NCI-H510A treated with DMSO at 0.1 percent for 48 hours (cell line): ENCODE measurements at regions not wholly inside any gene's neighbourhood (a gene's known extent, or its start where the extent isn't known, plus 50 kb on each side); places are given as distances from the start of the nearest gene placed in this dataset.
"Not testable (repeated sequence)": the region's sequence is repeated elsewhere in the genome, so short reads cannot be mapped to it uniquely, and the experiment has no call there.

Experiments
- DNase-seq: peaks from one replicate; lab custom pipeline; 2025; lab: John Stamatoyannopoulos, UW

DNA sequence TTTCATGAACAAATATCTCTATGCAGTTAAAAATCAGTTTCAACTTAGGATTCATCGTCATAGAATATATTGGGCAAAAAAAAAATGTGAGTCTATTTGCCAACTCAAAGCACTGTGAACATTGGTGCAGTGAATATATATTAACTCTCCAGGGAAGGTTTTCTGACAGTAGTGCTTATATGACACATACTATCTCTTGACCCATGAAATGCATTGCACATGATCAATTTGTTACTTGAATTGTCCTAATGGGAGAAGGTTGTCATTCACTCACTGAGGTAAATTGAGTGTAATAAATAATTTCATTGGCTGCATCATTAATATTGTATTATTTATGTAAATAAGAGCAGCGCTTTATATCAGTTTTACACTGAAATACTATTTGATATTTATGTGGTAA is 2458.5 kb downstream of the ARAP2 start:
- no peak for DNase-seq

DNA sequence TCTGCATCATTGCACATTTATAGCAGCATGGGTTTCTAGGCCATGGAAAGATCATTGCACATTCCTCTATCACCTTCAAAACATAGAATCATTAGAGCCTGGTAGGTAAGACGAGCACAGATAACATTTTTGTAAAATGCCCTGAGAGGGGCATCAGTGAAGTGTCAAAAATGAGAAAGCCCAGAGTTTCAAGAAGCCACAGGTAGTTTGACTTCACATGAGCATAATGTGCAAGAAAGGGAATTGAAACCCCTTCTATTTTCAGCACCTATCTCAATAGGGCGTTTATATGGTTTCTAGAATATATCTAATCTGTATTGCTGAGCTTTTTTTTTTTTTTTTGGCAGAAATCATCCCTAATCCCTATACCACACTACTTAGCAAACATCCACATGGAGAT is 2441.7 kb downstream of the ARAP2 start:
- no peak for DNase-seq

DNA sequence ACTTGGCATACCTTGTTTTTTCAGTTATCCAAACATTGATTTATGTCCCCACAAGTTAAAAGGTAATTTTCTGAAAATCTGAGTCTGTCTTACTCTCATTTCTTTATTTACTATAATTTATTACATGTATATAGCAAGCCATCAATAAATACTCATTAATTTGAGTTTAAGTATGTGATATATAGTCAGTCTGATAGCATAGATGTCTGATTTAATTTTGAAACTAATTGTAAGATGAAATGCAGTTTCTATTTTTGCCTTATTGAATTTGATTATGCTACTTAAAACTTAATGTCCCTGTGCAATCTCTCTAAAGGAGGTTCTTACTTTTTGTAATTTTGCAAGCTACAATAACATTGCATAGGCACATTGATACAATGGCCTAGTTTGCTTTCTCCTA is 2418.6 kb downstream of the ARAP2 start:
- DNase-seq, result no peak

DNA sequence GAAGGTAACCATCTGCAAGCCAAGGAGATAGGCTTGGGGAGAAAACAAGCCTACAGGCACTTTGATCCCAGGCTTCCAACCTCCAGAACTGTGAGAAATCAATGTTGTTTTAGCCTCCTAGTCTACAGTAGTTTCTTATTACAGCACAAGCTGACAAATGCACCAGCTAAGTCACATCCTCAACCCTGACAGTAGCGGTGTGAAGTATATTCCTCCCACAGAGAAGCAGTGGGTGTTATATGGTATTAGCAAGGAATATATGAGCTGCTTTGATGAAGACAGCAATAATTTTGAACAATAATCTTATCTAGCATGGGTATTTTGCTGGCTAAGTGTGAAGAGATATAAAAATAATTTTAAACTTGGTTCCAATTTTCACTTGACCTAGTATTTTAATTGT is 2415.0 kb downstream of the ARAP2 start:
- not testable (repeated sequence) for DNase-seq

DNA sequence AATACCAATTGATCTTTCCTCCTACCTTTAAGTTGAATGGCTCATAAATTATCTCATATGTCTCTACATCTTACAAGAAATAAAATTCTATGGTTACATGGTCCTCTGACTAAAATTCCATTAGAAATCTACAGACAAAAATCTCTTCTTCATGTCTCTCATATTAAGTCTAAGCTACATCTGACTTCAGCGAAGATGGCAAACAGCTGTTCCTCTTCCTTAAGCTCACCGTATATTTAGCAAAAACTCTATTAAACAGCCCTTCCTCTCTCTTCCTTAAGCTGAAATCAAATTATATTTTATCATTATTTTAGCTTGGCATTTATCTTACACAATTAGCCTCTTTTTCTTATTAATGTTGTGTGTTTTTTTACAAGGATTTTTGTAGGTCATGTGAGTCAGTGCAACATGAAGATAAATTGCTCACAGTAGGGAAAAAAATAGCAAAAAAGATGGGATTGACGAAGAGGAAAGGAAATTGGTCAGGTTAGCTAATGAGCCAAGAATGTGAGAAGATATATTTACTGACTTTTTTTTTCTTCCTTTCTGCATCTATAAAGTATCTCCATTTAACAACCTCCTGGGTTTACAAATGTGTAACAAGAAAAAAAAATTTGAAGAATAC is 2412.8 kb downstream of the ARAP2 start:
- DNase-seq, result no peak

DNA sequence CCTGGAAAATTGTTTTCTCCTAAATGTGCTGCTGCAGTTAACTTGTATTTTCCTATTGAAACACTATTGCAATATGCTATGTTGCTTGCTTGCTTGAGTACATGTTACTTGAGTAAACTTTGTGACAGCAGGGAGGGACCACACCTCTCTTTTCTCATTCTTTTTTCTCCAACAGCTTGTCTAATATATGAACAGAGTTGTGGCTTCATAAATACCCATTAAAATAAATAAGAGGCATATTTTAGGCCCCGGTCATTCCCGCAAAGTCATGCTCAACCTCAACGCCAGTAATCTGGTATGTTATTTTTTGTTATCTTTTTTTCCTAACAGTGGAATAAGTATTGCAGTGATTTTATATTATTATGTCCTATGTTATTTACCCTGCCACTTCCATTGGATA is 2408.6 kb downstream of the ARAP2 start:
- not testable (repeated sequence) for DNase-seq

DNA sequence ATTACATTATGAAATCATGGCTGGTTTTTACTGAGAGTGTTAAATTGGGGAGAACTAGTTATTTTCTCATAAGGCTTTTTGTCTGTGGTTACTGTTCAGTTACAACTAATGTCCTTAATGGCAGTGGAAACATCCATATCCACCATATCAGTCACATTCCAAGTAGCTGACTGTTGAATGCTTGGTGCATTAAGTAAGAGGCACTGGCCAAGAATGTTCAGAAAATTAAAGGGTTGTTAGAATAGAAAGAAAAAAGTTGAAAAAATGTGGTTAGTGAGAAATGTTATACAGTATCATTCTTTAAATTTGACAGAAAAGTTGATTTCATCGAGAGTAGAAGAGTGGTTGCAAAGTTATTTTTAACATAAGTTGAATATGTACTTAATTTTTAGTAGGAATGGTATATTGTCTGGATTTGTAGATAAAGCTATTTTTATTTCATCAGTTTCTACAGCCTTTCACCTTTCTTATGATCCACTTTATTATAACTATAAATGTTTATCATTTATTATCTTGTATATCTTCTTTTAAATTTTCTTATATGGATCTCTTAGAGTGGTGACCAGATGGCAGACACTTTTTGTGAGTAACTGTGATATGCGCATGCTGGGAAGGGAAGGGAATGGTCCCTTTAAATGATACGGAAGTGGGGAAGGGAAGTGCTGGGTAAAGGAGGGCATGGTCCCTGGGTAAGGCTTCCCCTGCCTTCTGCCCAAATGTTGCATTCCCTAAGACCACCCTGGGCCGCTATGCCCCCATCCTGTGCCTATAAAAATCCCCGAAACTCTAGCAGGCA is 2407.1 kb downstream of the ARAP2 start:
- DNase-seq, result no peak

DNA sequence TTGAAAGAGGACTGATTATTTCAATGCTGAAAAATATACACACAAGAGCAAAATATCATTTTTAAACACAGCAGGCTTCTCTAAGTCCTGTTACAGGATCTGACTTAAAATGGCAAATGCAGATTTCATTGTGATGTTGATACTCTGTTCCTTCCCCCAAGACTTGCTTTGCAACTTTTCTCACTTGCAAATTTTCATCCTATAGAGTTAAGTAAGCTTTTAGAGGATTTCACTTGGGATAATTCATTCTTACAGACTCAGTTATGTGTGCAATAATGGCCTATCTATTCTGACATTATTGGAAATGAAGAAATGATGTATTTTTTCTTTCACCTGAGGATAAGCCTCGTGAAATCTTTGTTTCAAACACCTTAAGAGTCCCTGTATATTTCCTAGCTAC is 2403.2 kb downstream of the ARAP2 start:
- no peak for DNase-seq

DNA sequence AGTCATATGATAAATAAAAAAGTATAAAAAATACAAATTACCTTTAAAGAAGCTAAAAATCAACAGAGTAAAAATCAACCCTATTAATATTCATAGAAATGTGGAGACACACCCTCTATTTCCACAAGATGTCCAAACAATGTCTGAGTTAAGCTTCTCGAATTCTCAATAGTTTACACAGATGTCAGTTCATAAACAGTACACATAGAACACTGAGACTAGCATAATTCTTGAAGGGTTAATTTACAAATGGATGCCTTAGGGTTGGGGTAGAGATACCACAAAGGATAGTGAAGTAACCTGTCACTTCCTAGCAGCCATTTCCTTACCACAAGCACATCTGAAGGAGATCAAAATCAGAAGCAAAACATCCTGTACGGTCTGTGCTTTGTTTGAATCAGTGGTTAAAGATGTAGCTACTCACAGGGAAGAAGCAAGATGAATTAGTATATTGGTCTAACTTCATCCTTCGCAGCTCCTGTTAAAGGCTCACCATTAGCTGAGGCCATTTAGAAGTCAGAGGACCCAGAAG is 2393.9 kb downstream of the ARAP2 start:
- no peak for DNase-seq

DNA sequence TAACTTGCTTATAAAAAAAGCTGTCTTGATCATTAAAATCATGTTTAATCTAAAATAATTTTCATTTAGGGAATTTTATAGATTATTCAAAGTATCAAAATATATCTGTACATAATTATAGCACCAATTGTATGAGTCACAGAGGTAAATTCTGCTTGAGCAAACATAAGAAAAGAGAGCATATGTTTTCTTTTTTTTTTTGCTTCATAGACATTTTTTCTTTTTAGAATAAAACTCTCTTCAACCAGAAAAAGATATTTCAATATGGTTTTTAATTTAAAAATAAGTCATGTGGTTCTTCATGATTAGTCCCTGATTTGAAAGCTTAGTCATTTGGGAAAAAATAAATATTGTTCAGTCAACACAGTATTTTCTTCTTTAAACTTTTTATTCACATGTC is 2390.6 kb downstream of the ARAP2 start:
- not testable (repeated sequence) for DNase-seq

DNA sequence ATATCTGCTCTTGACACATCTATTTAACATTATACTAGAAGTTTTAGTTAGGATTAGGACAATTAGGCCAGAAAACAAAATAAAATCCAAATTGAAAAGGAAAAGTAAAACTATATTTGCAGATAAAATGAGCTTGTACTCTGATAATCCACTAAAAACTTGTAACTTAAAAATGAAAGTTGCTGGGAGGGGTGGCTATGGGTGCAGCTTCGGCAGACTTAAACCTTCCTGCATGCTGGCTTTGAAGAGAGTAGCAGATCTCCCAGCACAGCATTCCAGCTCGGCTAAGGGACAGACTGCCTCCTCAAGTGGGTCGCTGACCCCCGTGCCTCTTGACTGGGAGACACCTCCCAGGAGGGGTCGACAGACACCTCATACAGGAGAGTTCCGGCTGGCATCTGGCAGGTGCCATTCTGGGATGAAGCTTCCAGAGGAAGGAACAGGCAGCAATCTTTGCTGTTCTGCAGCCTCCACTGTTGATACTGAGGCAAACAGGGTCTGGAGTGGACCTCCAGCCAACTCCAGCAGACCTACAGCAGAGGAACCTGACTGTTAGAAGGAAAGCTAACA is 2379.9 kb downstream of the ARAP2 start:
- DNase-seq, result no peak

DNA sequence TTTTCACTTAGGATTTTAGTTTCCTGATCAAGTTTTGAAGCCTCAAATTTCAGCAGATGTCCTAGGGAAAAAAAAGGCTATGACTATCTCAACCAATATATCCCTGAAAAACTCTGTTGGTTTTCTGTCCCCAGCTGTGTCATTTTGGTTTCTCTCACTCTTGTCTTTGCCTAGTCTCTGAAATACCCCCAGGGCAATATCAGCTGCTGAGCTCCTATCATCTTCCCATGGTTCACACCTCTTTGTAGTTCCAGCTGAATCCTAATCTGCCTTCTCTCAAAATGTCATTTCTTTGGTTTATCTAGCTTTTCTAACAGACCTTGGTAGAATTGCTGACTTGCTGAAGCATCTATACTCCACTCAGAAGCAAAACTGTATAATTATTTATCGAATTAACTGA is 2370.5 kb downstream of the ARAP2 start:
- DNase-seq, result no peak

DNA sequence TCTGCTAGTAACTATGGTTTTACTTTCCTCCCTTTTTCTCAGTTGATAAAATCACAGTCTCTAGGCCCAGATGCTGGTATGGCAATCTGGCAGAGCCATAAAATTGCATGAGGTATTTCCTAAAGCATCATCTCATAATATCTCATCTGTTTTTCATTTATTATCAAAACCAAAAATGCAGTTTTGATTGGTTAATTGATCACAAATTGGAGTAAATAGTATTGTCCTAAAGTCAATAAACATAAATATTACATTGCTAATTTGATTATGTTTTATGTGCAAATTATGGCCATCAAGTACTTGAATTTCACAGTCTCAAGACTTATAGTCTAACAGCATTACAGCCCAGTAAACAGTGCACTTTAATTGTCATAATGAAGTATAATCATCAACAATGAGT is 2365.6 kb downstream of the ARAP2 start:
- no peak for DNase-seq

DNA sequence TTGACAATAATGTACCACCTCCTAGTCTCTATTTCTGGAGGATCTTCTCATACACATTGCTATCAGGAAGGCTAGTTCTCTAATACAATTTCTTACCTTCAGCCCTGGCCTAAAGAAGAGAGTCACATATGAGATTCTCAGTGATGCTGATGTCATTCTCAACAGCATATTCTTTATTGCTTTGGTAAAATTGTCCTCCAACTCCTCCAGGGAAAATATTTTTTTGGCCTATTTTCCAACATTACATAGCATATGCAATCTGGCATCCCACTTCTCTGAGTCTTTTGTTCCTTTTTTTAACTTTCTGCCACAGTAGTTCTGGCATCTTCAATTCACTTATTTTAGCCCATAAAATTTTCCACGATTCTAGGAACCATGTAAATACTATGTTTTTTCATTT is 2363.1 kb downstream of the ARAP2 start:
- DNase-seq, result no peak

DNA sequence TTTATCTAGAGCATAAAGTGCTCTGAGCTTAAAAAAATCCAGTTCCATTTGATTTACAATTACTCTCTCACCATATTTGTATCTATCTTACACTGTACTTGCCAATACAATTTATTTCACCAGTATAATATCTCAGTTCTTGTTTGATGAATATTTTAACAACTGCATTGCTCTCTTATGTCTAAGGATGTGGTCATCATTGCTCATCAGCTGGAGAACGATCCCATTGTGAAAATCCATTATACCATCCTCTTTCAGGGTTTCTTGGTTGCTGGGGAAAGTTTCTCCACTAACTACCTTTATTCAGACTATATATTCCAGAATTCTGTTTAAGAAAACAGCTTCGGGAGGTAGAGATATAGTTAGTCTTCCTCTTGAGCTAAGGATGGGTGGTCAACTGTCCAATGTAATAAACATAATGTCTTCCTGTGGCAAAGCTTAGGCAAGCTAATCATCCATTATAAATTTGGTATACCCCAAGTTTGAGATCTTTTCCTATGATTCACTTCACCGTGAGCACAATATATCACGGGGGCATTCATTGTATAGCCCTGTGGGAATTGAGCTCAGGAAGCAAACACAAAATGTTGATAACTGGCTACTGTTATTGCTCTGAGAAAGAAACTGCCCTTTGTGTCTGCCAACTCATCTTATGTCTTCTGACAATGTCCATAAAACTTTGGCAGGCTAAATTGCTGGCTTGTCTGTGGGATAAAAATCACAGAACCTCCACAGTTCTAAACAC is 2361.9 kb downstream of the ARAP2 start:
- no peak for DNase-seq

DNA sequence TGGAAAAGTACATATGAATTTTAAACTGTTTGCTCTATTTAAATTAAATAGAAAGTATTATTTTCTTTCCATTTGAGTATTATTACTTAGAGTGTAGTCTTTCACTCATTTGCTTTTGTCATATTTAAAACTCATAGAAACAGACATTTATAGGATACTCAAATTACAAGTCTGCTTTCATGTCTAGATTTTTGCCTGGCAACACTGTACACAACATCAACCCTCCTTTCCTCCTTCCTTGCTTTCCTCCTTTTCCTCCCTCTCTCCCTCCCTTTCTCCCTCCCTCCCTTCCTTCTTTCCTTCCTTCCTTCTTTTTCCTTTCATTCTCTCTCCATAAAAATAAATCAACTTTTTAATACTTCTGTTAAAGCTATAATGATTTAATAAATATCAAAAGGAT is 2361.2 kb downstream of the ARAP2 start:
- DNase-seq, result no peak

DNA sequence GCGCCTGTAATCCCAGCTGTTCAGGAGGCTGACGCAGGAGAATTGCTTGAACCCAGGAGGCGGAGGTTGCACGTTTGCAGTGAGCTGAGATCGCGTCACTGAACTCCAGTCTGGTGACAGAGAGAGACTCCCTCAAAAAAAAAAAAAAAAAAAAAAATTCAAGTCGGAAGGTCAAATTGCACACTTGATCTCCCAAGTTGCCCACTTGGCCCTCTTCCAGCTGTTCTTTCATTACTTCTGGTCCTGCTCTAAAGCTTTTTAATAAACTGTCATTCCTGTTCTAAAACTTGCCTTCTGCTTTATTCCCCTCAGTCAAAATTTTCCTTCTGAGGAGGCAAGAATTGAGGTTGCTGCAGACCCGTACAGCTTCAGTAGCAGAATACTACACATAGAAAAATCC is 2358.0 kb downstream of the ARAP2 start:
- DNase-seq, result no peak

DNA sequence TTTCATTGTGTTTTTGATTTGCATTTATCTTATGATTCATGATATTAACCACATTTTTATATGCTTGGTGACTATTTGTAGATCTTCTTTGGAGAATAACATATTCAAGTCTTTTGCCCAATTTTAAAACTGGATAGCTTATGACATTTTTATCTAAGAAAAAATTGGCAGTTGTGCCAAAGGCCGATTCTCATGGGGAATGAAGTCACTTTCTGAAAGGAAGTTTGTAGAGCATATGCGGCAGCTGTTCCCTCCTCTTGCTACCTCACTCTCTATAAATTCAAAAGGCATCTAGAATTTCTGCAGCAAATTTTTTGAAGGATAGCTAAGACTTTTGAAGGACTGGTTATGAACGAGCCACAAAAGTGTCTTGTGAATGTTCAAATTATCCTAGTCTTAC is 2353.5 kb downstream of the ARAP2 start:
- DNase-seq, result no peak

DNA sequence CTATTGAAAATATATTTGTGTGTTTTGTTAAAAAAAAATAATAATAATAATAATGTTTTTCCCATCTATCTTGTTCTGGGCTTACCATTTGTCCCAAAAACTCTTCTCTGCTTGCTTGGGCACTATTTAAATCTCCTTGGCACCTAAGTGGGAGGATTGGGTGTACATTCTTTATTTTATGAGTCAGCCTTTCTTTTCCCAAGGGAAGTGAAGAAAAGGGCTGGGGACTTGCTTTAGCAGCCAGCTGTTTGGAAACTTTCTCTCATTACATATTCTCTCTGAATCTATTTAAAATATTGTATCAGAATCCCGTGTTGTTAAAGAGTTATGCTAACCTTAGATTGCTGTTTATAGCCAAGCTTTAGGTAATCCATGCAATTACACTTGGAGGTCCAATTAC is 2332.4 kb downstream of the ARAP2 start:
- DNase-seq, result no peak

DNA sequence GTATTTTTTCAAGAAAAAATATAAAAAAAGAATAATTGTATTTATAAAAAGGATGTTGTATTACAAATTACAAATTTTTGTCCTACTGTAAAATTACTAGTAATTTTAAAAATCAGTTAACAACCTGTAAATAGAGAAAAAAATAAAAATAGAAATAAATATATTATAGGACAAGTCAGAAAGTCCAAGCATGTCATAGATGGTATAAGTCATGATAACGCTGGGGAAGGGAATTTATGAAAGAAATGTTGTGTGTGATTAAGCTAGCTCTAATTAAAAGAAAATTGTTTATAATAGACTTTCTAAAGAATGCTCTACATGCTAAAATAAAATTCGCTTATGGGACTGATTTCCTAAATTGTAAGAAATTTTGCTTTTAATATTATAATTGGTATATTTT is 2329.9 kb downstream of the ARAP2 start:
- DNase-seq, result no peak

DNA sequence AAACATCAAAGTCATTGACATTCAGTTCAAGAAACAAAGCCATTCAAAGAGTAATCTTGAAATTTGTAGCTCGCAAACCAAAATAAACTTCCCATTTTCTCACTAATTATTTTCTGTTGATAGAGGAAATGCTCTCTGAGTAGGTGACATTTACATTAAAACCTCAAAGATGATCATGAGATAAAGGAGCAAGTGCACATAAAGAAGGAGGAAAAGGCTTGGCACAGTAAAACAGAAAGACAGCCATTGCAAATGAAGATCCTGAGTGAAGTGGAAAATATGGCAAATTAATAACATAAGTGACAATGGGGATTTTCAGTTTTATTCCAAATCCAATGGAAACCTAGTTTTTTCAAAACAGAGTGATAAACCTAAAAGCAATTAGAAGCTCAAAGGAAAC is 2320.8 kb downstream of the ARAP2 start:
- no peak for DNase-seq

DNA sequence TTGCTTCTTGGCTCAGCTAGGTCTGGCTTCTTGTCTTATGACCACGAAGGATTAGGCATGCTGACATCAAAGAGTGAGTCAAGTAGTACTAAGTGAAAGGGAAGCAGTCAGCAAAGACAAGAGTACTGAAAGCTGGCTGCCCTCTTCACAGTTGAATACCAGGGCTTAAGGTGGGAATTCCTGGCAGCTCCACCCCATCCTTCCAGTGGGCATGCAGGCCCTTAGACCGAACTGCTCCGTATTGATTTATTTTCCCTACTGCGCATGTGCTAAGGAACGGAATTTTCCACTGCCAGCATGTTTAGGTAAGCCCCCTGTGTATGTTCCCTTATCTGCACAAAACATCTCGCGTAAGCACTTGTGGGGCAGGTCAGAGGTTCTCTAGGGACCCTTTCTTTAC is 2320.1 kb downstream of the ARAP2 start:
- DNase-seq, result no peak

DNA sequence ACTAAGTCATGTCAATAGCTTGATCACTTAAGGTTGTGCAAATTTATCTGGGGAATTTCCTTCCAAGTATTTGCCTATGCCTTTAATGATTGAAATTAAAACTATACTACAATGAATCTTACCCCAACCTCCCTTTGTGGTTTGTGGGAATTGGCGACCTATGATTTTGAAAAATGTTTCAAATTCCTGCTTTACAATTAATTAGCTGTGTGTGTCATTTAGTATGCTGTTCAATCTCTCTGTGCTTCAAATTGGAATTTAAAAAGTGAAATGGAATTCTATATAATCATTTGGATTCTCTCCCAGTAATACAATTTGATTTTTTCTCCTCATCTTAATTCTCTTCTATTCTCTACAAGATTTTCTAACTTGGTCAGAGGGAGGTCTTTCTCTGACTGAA is 2319.5 kb downstream of the ARAP2 start:
- no peak for DNase-seq
